ENCODE measurements at regions not wholly inside any gene's neighbourhood (a gene's known extent, or its start where the extent isn't known, plus 50 kb on each side); places are given as distances from the start of the nearest gene placed in this dataset.

GRCh38 chr4:121555315-121556107, 141.3 kb downstream of the ANXA5 start:
- TF ChIP-seq EZH2 (IDR thresholded peaks at IDR 0.05) (no peak), CTCF (IDR thresholded peaks at IDR 0.05) (no peak)
